ENCODE measurements at regions not wholly inside any gene's neighbourhood (a gene's known extent, or its start where the extent isn't known, plus 50 kb on each side); places are given as distances from the start of the nearest gene placed in this dataset.

DNA sequence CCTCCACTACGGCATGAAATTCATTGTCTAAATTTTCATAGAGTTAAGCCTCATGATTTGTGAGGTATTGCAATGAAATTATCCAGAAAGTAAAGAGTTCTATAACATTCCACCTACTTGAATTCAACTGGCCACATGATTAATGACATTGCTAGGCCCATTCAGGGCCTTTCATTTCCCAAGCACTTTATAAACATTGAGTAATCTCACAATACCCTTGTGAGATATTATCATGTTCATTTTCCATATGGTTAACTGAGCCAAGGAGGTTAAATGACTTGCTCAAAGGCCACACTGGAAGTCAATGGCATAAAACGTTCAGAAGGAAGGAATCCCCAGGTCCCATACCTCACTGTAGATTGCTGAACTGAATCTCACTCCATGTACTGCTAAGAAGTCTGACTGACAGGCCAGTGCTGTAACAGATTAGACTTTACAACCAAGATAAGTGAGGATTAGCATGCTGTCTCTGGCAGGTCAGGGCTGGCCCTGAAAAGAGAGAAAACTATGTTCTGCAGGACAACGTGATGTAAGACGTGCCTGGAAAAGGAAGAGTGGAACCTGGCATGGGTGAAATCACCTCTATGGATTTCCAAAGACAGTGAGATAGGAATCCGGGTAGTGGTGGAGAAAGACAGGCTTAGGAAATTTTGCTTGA lies 75.9 kb upstream of the SPACA1 start:
- BruUV-seq (replicated peaks), result no TSS peak

More for the DNA sequence above, 75.9 kb upstream of the SPACA1 start:
- H3K9ac ChIP-seq (replicated peaks; ENCODE audit: extremely low read depth, insufficient read depth, low read length), result no peak overlapping the region
- H4K20me1 ChIP-seq (replicated peaks; ENCODE audit: control insufficient read depth, extremely low read depth, insufficient read depth, low read length), result no peaks in the 10 kb centered on the region
- no peaks in the 10 kb centered on the region for H3K9me3 ChIP-seq (replicated peaks; ENCODE audit: control insufficient read depth, insufficient read depth, low read length)
- no peak overlapping the region for H2AFZ ChIP-seq (ENCODE audit: low read depth, low read length)
- peaks cover 8 to 14% of the 10 kb centered on the region in 2 experiments for H3K27me3 ChIP-seq (ENCODE audit: control insufficient read depth in 2 of 2, insufficient read depth in 2 of 2, low read length in 2 of 2)
- intact Hi-C loops (cut with micrococcal nuclease) (no loop called here), dilution Hi-C loops (cut with MboI; ENCODE audit: extremely low pct_ligation_motif_present, low sequenced_read_pairs) (no loop called here)
- no peak overlapping the region for H3K4me2 ChIP-seq (ENCODE audit: insufficient read depth, low read length)
- no peaks in the 10 kb centered on the region for H3K79me2 ChIP-seq (ENCODE audit: control insufficient read depth, insufficient read depth, low read length)
- no peak overlapping the region for H3K4me3 ChIP-seq (replicated peaks in 1 of 3; ENCODE audit: insufficient read depth in 1 of 3, low read depth in 1 of 3, low read length in 3 of 3)
- H3K4me1 ChIP-seq (ENCODE audit: control insufficient read depth, extremely low read depth, insufficient read depth, low read length), result no peaks in the 10 kb centered on the region
- TF ChIP-seq JUN (IDR thresholded peaks at IDR 0.05; ENCODE audit: borderline replicate concordance, insufficient read depth, insufficient read length, low read depth) (no peak), POLR2A (IDR thresholded peaks at IDR 0.05; ENCODE audit: low read depth, low read length) (no peak), CTCF (IDR thresholded peaks at IDR 0.05; ENCODE audit: extremely low read depth in 1 of 2, insufficient read depth in 1 of 2, low read depth in 1 of 2, low read length in 2 of 2) (no peak), MYC (IDR thresholded peaks at IDR 0.05; ENCODE audit: low read depth, low read length) (no peak), EZH2 (IDR thresholded peaks at IDR 0.05; ENCODE audit: borderline replicate concordance, low read depth, low read length, severe bottlenecking) (no peak), POLR2AphosphoS5 (IDR thresholded peaks at IDR 0.05; ENCODE audit: insufficient read depth, low read depth, low read length) (no peak), FOS (IDR thresholded peaks at IDR 0.05; ENCODE audit: borderline replicate concordance, insufficient read depth, low read length) (no peak), GATA2 (IDR thresholded peaks at IDR 0.05; ENCODE audit: insufficient read depth, insufficient read length, low read depth, low read length) (no peak)
- TF ChIP-seq, protein P1, sequence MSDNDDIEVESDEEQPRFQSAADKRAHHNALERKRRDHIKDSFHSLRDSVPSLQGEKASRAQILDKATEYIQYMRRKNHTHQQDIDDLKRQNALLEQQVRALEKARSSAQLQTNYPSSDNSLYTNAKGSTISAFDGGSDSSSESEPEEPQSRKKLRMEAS (IDR thresholded peaks at IDR 0.05; ENCODE audit: insufficient read depth, insufficient read length), result no peak
- no peak for FAIRE-seq
- ChIA-PET CTCF (interaction anchor here (0.7 to 1.1 kb wide), 2 partner anchors 13 to 16 kb away, joined by 3 read pairs; no protein-coding TSS in a partner anchor), POLR2A (no interaction called here)
- no peaks in the 10 kb centered on the region for H3K36me3 ChIP-seq (ENCODE audit: control insufficient read depth in 2 of 2, extremely low read depth in 1 of 2, insufficient read depth in 2 of 2, low read length in 2 of 2)
- no peak overlapping the region for H3K27ac ChIP-seq (ENCODE audit: insufficient read depth, low read depth, low read length)
- no peak for DNase-seq (ENCODE audit: low read depth, low spot score)
- no peaks in the 10 kb centered on the region for H3K9me1 ChIP-seq (replicated peaks; ENCODE audit: control insufficient read depth, extremely low read depth, insufficient read depth, low read length)
